Testis (tissue), 2 donors: ENCODE measurements at regions not wholly inside any gene's neighbourhood (a gene's known extent, or its start where the extent isn't known, plus 50 kb on each side); places are given as distances from the start of the nearest gene placed in this dataset.

Experiments
- DNase-seq: peaks from one replicate; pipeline ENCODE4 v3.0.0-alpha.2; 2019
- H3K27ac ChIP-seq, 2 donors: fragments of 200-600 bp; sonication (generic); one replicate each; pipeline ENCODE4 v1.5.1; 2019
- H3K27me3 ChIP-seq: fragments of 200-600 bp; sonication (generic); one replicate; pipeline ENCODE4 v1.5.1; 2019
- H3K36me3 ChIP-seq: fragments of 200-600 bp; sonication (generic); one replicate; pipeline ENCODE4 v1.5.1; 2017; ENCODE audit warnings: low read depth; ENCODE audit errors: missing control alignments
- H3K4me1 ChIP-seq: fragments of 200-600 bp; sonication (generic); one replicate; pipeline ENCODE4 v1.5.1; 2019
- H3K4me3 ChIP-seq, 2 donors: fragments of 200-600 bp; sonication (generic); one replicate each; pipeline ENCODE4 v1.5.1; 2017 to 2019
- H3K9me3 ChIP-seq: fragments of 200-600 bp; sonication (generic); one replicate; pipeline ENCODE4 v1.5.1; 2017
- CTCF ChIP-seq, 3 experiments: fragments of 450-650 bp in 2 of 3; fragments of 200-600 bp in 1 of 3; sonication (generic) in 1 of 3; IDR thresholded peaks; one replicate each; pipeline ENCODE4 v1.5.1; 2016 to 2019; ENCODE audit warnings: antibody characterized with exemption in 3 of 3, mild to moderate bottlenecking in 2 of 3, moderate library complexity in 1 of 3
- POLR2A ChIP-seq: fragments of 450-650 bp; IDR thresholded peaks from one replicate; pipeline ENCODE4 v1.6.1; 2017; ENCODE audit warnings: antibody characterized with exemption, mild to moderate bottlenecking, moderate library complexity
- WGBS, 2 donors: methylation state at CpG; one replicate each; pipeline ENCODE4 v1.1.5; 2018; 5-methylcytosine and 5-hydroxymethylcytosine counted together
- intact Hi-C: fragments of 100-400 bp; cut with DNase I; formaldehyde crosslinking; loops from one replicate; pipeline ENCODE4 v1.15.1; 2023; ENCODE audit warnings: low total_unique reads

GRCh38 chr11:39145346-39145745, 2314.1 kb downstream of the LRRC4C start:
- H3K9me3 ChIP-seq = no peaks in the 10 kb centered on the region
- no peaks in the 10 kb centered on the region for H3K4me1 ChIP-seq
- 91 to 92% methylated on average over 2 of the region's 2 CpGs for WGBS, 2 donors
- H3K4me3 ChIP-seq = no peak overlapping the region
- H3K27ac ChIP-seq = no peak overlapping the region
- intact Hi-C loops = no loop called here
- no peaks in the 10 kb centered on the region for H3K27me3 ChIP-seq
- TF ChIP-seq CTCF (IDR thresholded peaks at IDR 0.05) = no peak
- no peak for TF ChIP-seq POLR2A
- DNase-seq = no peak
- H3K36me3 ChIP-seq = no peaks in the 10 kb centered on the region

- H3K9me3 ChIP-seq = no peaks in the 10 kb centered on the region
- intact Hi-C loops = no loop called here
- DNase-seq = no peak
- H3K27me3 ChIP-seq = no peaks in the 10 kb centered on the region
- no peak overlapping the region for H3K4me3 ChIP-seq
- H3K36me3 ChIP-seq = no peaks in the 10 kb centered on the region
- no peaks in the 10 kb centered on the region for H3K4me1 ChIP-seq
- 87 to 90% methylated on average over 3 of the region's 3 CpGs for WGBS, 2 donors
- no peak overlapping the region for H3K27ac ChIP-seq
- no peak for TF ChIP-seq CTCF (IDR thresholded peaks at IDR 0.05)
- TF ChIP-seq POLR2A = no peak
Observed at GRCh38 chr11:39144351-39145130, 2314.9 kb downstream of the LRRC4C start.

GRCh38 chr11:39139581-39139980, 2319.9 kb downstream of the LRRC4C start:
- no peak for DNase-seq
- intact Hi-C loops = no loop called here
- H3K4me1 ChIP-seq = no peaks in the 10 kb centered on the region
- H3K27me3 ChIP-seq = no peaks in the 10 kb centered on the region
- no peaks in the 10 kb centered on the region for H3K36me3 ChIP-seq
- no peaks in the 10 kb centered on the region for H3K9me3 ChIP-seq
- no peak overlapping the region for H3K4me3 ChIP-seq
- no peak overlapping the region for H3K27ac ChIP-seq
- TF ChIP-seq POLR2A (no peak), CTCF (IDR thresholded peaks at IDR 0.05) (no peak)
- 69% methylated on average over 3 of the region's 3 CpGs for WGBS, 2 donors

GRCh38 chr11:39120890-39121289, 2338.6 kb downstream of the LRRC4C start:
- DNase-seq = no peak
- H3K9me3 ChIP-seq = no peaks in the 10 kb centered on the region
- TF ChIP-seq POLR2A (no peak), CTCF (IDR thresholded peaks at IDR 0.05) (no peak)
- H3K27ac ChIP-seq = no peak overlapping the region
- intact Hi-C loops = no loop called here
- no peaks in the 10 kb centered on the region for H3K4me1 ChIP-seq
- no peaks in the 10 kb centered on the region for H3K36me3 ChIP-seq
- no peaks in the 10 kb centered on the region for H3K27me3 ChIP-seq
- no peak overlapping the region for H3K4me3 ChIP-seq
- WGBS, 2 donors = 91 to 97% methylated on average over 4 to 5 of the region's 5 CpGs

GRCh38 chr11:39113606-39114005, 2345.8 kb downstream of the LRRC4C start:
- TF ChIP-seq POLR2A (no peak), CTCF (IDR thresholded peaks at IDR 0.05) (no peak)
- Histone ChIP-seq H3K9me3 (no peaks in the 10 kb centered on the region), H3K4me3 (no peak overlapping the region), H3K27ac (no peak overlapping the region), H3K27me3 (no peaks in the 10 kb centered on the region), H3K4me1 (no peaks in the 10 kb centered on the region), H3K36me3 (no peaks in the 10 kb centered on the region)
- intact Hi-C loops = no loop called here
- no peak for DNase-seq
